SK-N-SH (cell line): ENCODE measurements at regions not wholly inside any gene's neighbourhood (a gene's known extent, or its start where the extent isn't known, plus 50 kb on each side); places are given as distances from the start of the nearest gene placed in this dataset.

Source experiments
- CTCF ChIA-PET: fragments of 300-600, 350-600 bp; formaldehyde crosslinking; extraction: SDS; loops from one replicate; lab custom pipeline; 2021; lab: Yijun Ruan, JAX
- POLR2A ChIA-PET: fragments of 350-600 bp; sonication (Branson Sonifier 250); formaldehyde crosslinking; extraction: SDS; loops from one replicate; lab custom pipeline; 2020; ENCODE audit warnings: antibody characterized with exemption, inconsistent platforms; lab: Yijun Ruan, JAX
- DNase-seq: peaks from one replicate; pipeline ENCODE4 v3.0.0; 2012
- H2AFZ ChIP-seq: fragments of 200-600 bp; sonication (generic); 2 replicates; pipeline ENCODE4 v1.8.1; 2016; ENCODE audit warnings: antibody characterized with exemption, mild to moderate bottlenecking, low read depth
- H3F3A ChIP-seq: fragments of 200-600 bp; sonication (generic); replicated peaks from 2 replicates; pipeline ENCODE3; 2016; ENCODE audit warnings: antibody characterized with exemption, mild to moderate bottlenecking; ENCODE audit not compliant: insufficient read depth
- H3K27ac ChIP-seq, 2 experiments: fragments of 200-500 bp in 1 of 2; fragments of 200-600 bp in 1 of 2; sonication (Bioruptor generic) in 1 of 2; sonication (generic), shearing (Covaris generic) in 1 of 2; 2 replicates each; pipeline versions ENCODE4 v1.5.1 to v1.6.1; 2014 to 2016; ENCODE audit warnings: low read depth in 2 of 2, inconsistent platforms in 1 of 2, low read length in 1 of 2, mild to moderate bottlenecking in 1 of 2, mixed read lengths in 1 of 2
- H3K27me3 ChIP-seq: fragments of 200-600 bp; sonication (generic), shearing (Covaris generic); 2 replicates; pipeline ENCODE4 v1.6.1; 2016; ENCODE audit warnings: mixed run types; ENCODE audit not compliant: insufficient read depth
- H3K36me3 ChIP-seq, 2 experiments: fragments of 200-500 bp in 1 of 2; fragments of 200-600 bp in 1 of 2; sonication (Bioruptor generic) in 1 of 2; sonication (generic) in 1 of 2; replicated peaks in 1 of 2; 2 replicates each; pipeline versions ENCODE3 to v1.5.1; 2014 to 2016; ENCODE audit warnings: low read length in 1 of 2, mild to moderate bottlenecking in 1 of 2; ENCODE audit not compliant: insufficient read depth in 2 of 2, control insufficient read depth in 1 of 2
- H3K4me1 ChIP-seq, 2 experiments: fragments of 200-500 bp in 1 of 2; fragments of 200-600 bp in 1 of 2; sonication (Bioruptor generic) in 1 of 2; sonication (generic), shearing (Covaris generic) in 1 of 2; 2 replicates each; pipeline versions ENCODE4 v1.5.1 to v1.6.1; 2014 to 2016; ENCODE audit warnings: low read depth in 1 of 2, low read length in 1 of 2, mixed run types in 1 of 2; ENCODE audit not compliant: insufficient read depth in 2 of 2, control insufficient read depth in 1 of 2
- H3K4me2 ChIP-seq: fragments of 200-600 bp; sonication (generic), shearing (Covaris generic); 2 replicates; pipeline ENCODE4 v1.6.1; 2017; ENCODE audit warnings: mixed run types
- H3K4me3 ChIP-seq, 2 experiments: fragments of 200-500 bp in 1 of 2; fragments of 200-600 bp in 1 of 2; sonication (Bioruptor generic) in 1 of 2; sonication (generic), shearing (Covaris generic) in 1 of 2; 2 replicates each; pipeline versions ENCODE4 v1.5.1 to v1.8.1; 2014 to 2016; ENCODE audit warnings: low read depth in 2 of 2, inconsistent platforms in 1 of 2, low read length in 1 of 2, mild to moderate bottlenecking in 1 of 2, mixed read lengths in 1 of 2, moderate library complexity in 1 of 2
- H3K79me2 ChIP-seq: fragments of 200-600 bp; sonication (generic); 2 replicates; pipeline ENCODE4 v1.8.1; 2017; ENCODE audit warnings: mild to moderate bottlenecking; ENCODE audit not compliant: insufficient read depth
- H3K9ac ChIP-seq: fragments of 200-600 bp; sonication (generic); 2 replicates; pipeline ENCODE4 v1.6.1; 2017; ENCODE audit warnings: mixed run types
- H3K9me2 ChIP-seq: fragments of 200-600 bp; sonication (generic); 2 replicates; pipeline ENCODE4 v1.6.1; 2017; ENCODE audit warnings: mixed run types
- H3K9me3 ChIP-seq: fragments of 200-600 bp; sonication (generic); 2 replicates; pipeline ENCODE4 v1.6.1; 2017; ENCODE audit warnings: mixed run types, mild to moderate bottlenecking, moderate library complexity
- H4K20me1 ChIP-seq: fragments of 200-600 bp; sonication (generic); 2 replicates; pipeline ENCODE4 v1.6.1; 2017; ENCODE audit warnings: mild to moderate bottlenecking, mixed run types; ENCODE audit not compliant: insufficient read depth
- ELF1 ChIP-seq: IDR thresholded peaks from 2 replicates; pipeline ENCODE4 v1.4.0; 2012
- EP300 ChIP-seq, 2 experiments: IDR thresholded peaks; 2 replicates each; pipeline versions ENCODE4 v1.4.0 to v1.6.1; 2012; ENCODE audit warnings: borderline replicate concordance in 1 of 2, low read depth in 1 of 2, low read length in 1 of 2
- FOXJ3 ChIP-seq: sonication (generic); formaldehyde crosslinking; IDR thresholded peaks from 2 replicates; pipeline ENCODE4 v1.5.1; 2020; ENCODE audit warnings: mild to moderate bottlenecking, missing genetic modification reagents
- FOXM1 ChIP-seq: IDR thresholded peaks from 2 replicates; pipeline ENCODE4 v1.4.0; 2012; ENCODE audit warnings: low read depth, mild to moderate bottlenecking
- GATA2 ChIP-seq: sonication (generic); formaldehyde crosslinking; IDR thresholded peaks from 2 replicates; pipeline ENCODE4 v1.5.0; 2020; ENCODE audit warnings: mild to moderate bottlenecking, missing genetic modification reagents
- JUND ChIP-seq: IDR thresholded peaks from 2 replicates; pipeline ENCODE4 v1.4.0; 2012
- MXI1 ChIP-seq: IDR thresholded peaks from 2 replicates; pipeline ENCODE4 v1.6.1; 2012; ENCODE audit warnings: mild to moderate bottlenecking, low read depth, low read length, improper control_type of control experiment
- NRF1 ChIP-seq: IDR thresholded peaks from 2 replicates; pipeline ENCODE4 v1.6.1; 2012; ENCODE audit warnings: low read depth, mild to moderate bottlenecking, low read length
- POLR2AphosphoS5 ChIP-seq: IDR thresholded peaks from 2 replicates; pipeline ENCODE4 v1.6.1; 2012; ENCODE audit warnings: low read depth, low read length
- RAD21 ChIP-seq: IDR thresholded peaks from 2 replicates; pipeline ENCODE4 v1.6.1; 2012; ENCODE audit warnings: mild to moderate bottlenecking, low read length
- RFX5 ChIP-seq: IDR thresholded peaks from 2 replicates; pipeline ENCODE4 v1.6.1; 2012; ENCODE audit warnings: mild to moderate bottlenecking, improper control_type of control experiment, low read length
- RXRA ChIP-seq: IDR thresholded peaks from 2 replicates; pipeline ENCODE4 v1.4.0; 2012; ENCODE audit warnings: low read depth, mild to moderate bottlenecking, borderline replicate concordance
- SIN3A ChIP-seq: IDR thresholded peaks from 2 replicates; pipeline ENCODE4 v1.6.1; 2012; ENCODE audit warnings: low read depth, mild to moderate bottlenecking, low read length, moderate library complexity, borderline replicate concordance
- SMC3 ChIP-seq: IDR thresholded peaks from 2 replicates; pipeline ENCODE4 v1.6.1; 2012; ENCODE audit warnings: low read depth, low read length, improper control_type of control experiment
- TAF1 ChIP-seq: IDR thresholded peaks from 2 replicates; pipeline ENCODE4 v1.6.1; 2012; ENCODE audit warnings: low read depth, mild to moderate bottlenecking, low read length, moderate library complexity, borderline replicate concordance
- TCF12 ChIP-seq: IDR thresholded peaks from 2 replicates; pipeline ENCODE4 v1.4.0; 2012
- TEAD4 ChIP-seq: IDR thresholded peaks from 2 replicates; pipeline ENCODE4 v1.4.0; 2012; ENCODE audit warnings: mild to moderate bottlenecking, borderline replicate concordance; ENCODE audit not compliant: insufficient read depth
- YY1 ChIP-seq: IDR thresholded peaks from 2 replicates; pipeline ENCODE4 v1.4.0; 2012; ENCODE audit warnings: low read depth, mild to moderate bottlenecking
- WGBS: methylation state at CpG from one replicate; pipeline ENCODE4 v1.1.6; 2017; ENCODE audit warnings: low lambda C conversion rate; 5-methylcytosine and 5-hydroxymethylcytosine counted together
- TF ChIP-seq, protein P1 (sequence below): IDR thresholded peaks from 2 replicates; pipeline ENCODE4 v1.4.0; 2012; ENCODE audit warnings: low read depth, borderline replicate concordance
- TF ChIP-seq, protein P2 (sequence below): IDR thresholded peaks from 2 replicates; pipeline ENCODE4 v1.4.0; 2012; ENCODE audit warnings: low read depth, borderline replicate concordance
- TF ChIP-seq, protein P3 (sequence below): IDR thresholded peaks from 2 replicates; pipeline ENCODE4; 2012
- TF ChIP-seq, protein P4 (sequence below): fragments of 200-600 bp; sonication (generic); IDR thresholded peaks from 2 replicates; pipeline ENCODE4 v1.6.1; 2017; ENCODE audit warnings: antibody characterized with exemption, mild to moderate bottlenecking, moderate library complexity

DNA sequence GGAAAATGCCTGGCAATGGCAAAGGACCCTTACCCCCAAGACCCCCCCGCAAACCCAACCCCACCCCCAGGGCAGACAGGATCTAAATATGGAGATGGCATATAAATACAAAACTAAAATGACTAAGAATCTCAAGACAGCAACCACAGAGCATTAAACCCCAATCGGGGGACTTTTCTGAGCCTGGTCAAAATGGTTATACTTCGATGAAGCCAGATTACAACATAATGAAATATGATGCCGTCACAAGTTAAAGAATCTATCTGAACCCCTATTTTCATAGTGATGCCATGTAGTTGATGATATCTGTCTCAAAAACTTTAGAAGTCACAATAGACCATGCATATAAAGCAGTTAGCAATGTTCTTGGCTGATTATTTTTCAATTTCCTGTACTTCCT lies 223.6 kb downstream of the CGGBP1 start:
- ChIA-PET CTCF (no interaction called here), POLR2A (no interaction called here)
- Histone ChIP-seq H3K27ac (no peak overlapping the region), H3K4me3 (no peak overlapping the region), H4K20me1 (no peaks in the 10 kb centered on the region), H3K4me2 (no peak overlapping the region), H3K9me3 (no peaks in the 10 kb centered on the region), H3K36me3 (no peaks in the 10 kb centered on the region), H3K4me1 (no peaks in the 10 kb centered on the region; a peak in 1 of 4 replicates), H3F3A (no peaks in the 10 kb centered on the region), H3K9me2 (no peaks in the 10 kb centered on the region), H3K79me2 (no peaks in the 10 kb centered on the region), H3K9ac (no peak overlapping the region), H2AFZ (no peak overlapping the region), H3K27me3 (no peaks in the 10 kb centered on the region; the same call in 1 of the 2 replicates)
- TF ChIP-seq, protein P1, sequence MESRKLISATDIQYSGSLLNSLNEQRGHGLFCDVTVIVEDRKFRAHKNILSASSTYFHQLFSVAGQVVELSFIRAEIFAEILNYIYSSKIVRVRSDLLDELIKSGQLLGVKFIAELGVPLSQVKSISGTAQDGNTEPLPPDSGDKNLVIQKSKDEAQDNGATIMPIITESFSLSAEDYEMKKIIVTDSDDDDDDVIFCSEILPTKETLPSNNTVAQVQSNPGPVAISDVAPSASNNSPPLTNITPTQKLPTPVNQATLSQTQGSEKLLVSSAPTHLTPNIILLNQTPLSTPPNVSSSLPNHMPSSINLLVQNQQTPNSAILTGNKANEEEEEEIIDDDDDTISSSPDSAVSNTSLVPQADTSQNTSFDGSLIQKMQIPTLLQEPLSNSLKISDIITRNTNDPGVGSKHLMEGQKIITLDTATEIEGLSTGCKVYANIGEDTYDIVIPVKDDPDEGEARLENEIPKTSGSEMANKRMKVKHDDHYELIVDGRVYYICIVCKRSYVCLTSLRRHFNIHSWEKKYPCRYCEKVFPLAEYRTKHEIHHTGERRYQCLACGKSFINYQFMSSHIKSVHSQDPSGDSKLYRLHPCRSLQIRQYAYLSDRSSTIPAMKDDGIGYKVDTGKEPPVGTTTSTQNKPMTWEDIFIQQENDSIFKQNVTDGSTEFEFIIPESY, result no peak
- TF ChIP-seq EP300 (IDR thresholded peaks at IDR 0.05; ENCODE audit: borderline replicate concordance in 1 of 2, low read depth in 1 of 2, low read length in 1 of 2), result no peak
- TF ChIP-seq MXI1, result no peak
- TF ChIP-seq, protein P2, sequence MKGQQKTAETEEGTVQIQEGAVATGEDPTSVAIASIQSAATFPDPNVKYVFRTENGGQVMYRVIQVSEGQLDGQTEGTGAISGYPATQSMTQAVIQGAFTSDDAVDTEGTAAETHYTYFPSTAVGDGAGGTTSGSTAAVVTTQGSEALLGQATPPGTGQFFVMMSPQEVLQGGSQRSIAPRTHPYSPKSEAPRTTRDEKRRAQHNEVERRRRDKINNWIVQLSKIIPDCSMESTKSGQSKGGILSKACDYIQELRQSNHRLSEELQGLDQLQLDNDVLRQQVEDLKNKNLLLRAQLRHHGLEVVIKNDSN, result no peak
- TF ChIP-seq RAD21, result no peak
- no peak for TF ChIP-seq RXRA
- TF ChIP-seq JUND, result no peak
- no peak for TF ChIP-seq SMC3
- TF ChIP-seq GATA2 (CRISPR knock-in tag), result no peak
- TF ChIP-seq NRF1, result no peak
- no peak for TF ChIP-seq FOXJ3 (CRISPR knock-in tag)
- TF ChIP-seq, protein P3, sequence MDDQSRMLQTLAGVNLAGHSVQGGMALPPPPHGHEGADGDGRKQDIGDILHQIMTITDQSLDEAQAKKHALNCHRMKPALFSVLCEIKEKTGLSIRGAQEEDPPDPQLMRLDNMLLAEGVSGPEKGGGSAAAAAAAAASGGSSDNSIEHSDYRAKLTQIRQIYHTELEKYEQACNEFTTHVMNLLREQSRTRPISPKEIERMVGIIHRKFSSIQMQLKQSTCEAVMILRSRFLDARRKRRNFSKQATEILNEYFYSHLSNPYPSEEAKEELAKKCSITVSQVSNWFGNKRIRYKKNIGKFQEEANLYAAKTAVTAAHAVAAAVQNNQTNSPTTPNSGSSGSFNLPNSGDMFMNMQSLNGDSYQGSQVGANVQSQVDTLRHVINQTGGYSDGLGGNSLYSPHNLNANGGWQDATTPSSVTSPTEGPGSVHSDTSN, result no peak
- TF ChIP-seq POLR2AphosphoS5, result no peak
- TF ChIP-seq TEAD4, result no peak
- no peak for TF ChIP-seq ELF1
- TF ChIP-seq YY1, result no peak
- no peak for TF ChIP-seq TCF12
- WGBS, result 20% methylated on average over 4 of the region's 4 CpGs
- DNase-seq, result no peak

DNA sequence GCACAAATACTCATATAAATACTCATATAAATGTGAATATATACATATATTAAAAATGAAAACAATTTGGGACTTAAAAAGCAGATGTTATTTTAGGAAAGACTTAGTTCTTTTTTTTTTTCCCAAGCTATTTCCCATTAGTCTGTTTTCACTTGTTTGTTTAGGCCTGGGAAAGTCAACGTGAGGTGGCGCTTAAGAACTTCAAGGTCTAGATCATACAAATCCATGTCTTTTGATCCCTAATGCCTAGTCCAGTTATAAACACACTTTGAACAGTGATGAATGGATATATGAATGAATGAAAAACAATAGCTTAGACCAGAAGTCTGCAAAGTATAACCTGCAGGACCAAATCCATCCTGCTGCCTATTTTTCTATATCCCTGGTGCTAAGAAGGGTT lies 224.5 kb downstream of the CGGBP1 start:
- POLR2A ChIA-PET, result no interaction called here
- WGBS, result 8% methylated on average over 2 of the region's 2 CpGs
- TF ChIP-seq RFX5 (no peak), FOXM1 (no peak), MXI1 (no peak), TEAD4 (no peak), EP300 (IDR thresholded peaks at IDR 0.05; ENCODE audit: borderline replicate concordance in 1 of 2, low read depth in 1 of 2, low read length in 1 of 2) (no peak), TAF1 (no peak), SIN3A (no peak), NRF1 (no peak), SMC3 (no peak)
- TF ChIP-seq, protein P1, result no peak
- TF ChIP-seq, protein P4, sequence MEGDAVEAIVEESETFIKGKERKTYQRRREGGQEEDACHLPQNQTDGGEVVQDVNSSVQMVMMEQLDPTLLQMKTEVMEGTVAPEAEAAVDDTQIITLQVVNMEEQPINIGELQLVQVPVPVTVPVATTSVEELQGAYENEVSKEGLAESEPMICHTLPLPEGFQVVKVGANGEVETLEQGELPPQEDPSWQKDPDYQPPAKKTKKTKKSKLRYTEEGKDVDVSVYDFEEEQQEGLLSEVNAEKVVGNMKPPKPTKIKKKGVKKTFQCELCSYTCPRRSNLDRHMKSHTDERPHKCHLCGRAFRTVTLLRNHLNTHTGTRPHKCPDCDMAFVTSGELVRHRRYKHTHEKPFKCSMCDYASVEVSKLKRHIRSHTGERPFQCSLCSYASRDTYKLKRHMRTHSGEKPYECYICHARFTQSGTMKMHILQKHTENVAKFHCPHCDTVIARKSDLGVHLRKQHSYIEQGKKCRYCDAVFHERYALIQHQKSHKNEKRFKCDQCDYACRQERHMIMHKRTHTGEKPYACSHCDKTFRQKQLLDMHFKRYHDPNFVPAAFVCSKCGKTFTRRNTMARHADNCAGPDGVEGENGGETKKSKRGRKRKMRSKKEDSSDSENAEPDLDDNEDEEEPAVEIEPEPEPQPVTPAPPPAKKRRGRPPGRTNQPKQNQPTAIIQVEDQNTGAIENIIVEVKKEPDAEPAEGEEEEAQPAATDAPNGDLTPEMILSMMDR, result no peak

More for the DNA sequence above, 224.5 kb downstream of the CGGBP1 start:
- Histone ChIP-seq H3F3A (no peaks in the 10 kb centered on the region), H3K9ac (no peak overlapping the region), H4K20me1 (no peaks in the 10 kb centered on the region), H3K36me3 (no peaks in the 10 kb centered on the region), H3K27me3 (no peaks in the 10 kb centered on the region; the same call in 1 of the 2 replicates), H2AFZ (no peak overlapping the region), H3K4me2 (no peak overlapping the region), H3K27ac (no peak overlapping the region), H3K9me2 (no peaks in the 10 kb centered on the region), H3K9me3 (no peaks in the 10 kb centered on the region), H3K4me3 (no peak overlapping the region), H3K4me1 (no peaks in the 10 kb centered on the region; a peak in 1 of 4 replicates), H3K79me2 (no peaks in the 10 kb centered on the region)
- DNase-seq, result no peak
- CTCF ChIA-PET, result no interaction called here
